Activated naive CD8-positive, alpha-beta T cell treated with anti-CD3 and anti-CD28 coated beads for 36 hours (primary cell): ENCODE measurements at regions not wholly inside any gene's neighbourhood (a gene's known extent, or its start where the extent isn't known, plus 50 kb on each side); places are given as distances from the start of the nearest gene placed in this dataset.

Experiments
- DNase-seq: peaks from one replicate; pipeline ENCODE4 v3.0.0; 2021
- H3K27ac Mint-ChIP-seq: one replicate; pipeline ENCODE4 v1.8.0; 2022; ENCODE audit warnings: mild to moderate bottlenecking, moderate library complexity, mixed read lengths
- H3K27me3 Mint-ChIP-seq: one replicate; pipeline ENCODE4 v1.8.0; 2022; ENCODE audit warnings: mild to moderate bottlenecking, mixed read lengths
- H3K36me3 Mint-ChIP-seq: one replicate; pipeline ENCODE4 v1.8.0; 2021; ENCODE audit warnings: mild to moderate bottlenecking, mixed read lengths
- H3K4me1 Mint-ChIP-seq: one replicate; pipeline ENCODE4 v1.8.0; 2021; ENCODE audit warnings: mixed read lengths
- H3K4me3 Mint-ChIP-seq: one replicate; pipeline ENCODE4 v1.8.0; 2022; ENCODE audit warnings: mild to moderate bottlenecking, moderate library complexity, mixed read lengths
- H3K9me3 Mint-ChIP-seq: one replicate; pipeline ENCODE4 v1.8.0; 2022; ENCODE audit warnings: mixed read lengths

DNA sequence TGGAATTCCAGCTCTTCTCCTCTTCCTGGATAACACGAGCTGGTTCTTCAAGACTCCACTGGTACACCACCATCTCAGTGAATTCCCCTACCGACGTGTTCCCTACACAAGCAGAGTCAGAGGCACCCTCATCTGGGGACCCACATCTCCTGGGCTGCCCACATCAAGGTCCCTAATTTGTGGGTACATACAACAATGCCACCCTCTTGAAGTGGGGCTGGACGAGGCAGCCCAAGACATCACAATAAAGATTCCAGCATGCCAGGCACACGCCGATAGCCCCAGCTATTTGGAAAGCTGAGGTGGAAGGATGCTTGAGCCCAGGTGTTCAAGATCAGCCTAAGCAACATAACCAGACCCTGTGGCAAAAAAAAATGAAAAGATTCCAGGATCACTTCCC is 221.2 kb upstream of the LINGO1 start:
- Mint-ChIP-seq H3K36me3 (no peaks in the 10 kb centered on the region), H3K9me3 (peaks cover 4% of the 10 kb centered on the region), H3K27me3 (peaks cover 16% of the 10 kb centered on the region), H3K27ac (no peak overlapping the region), H3K4me3 (no peak overlapping the region), H3K4me1 (no peaks in the 10 kb centered on the region)
- DNase-seq = no peak

DNA sequence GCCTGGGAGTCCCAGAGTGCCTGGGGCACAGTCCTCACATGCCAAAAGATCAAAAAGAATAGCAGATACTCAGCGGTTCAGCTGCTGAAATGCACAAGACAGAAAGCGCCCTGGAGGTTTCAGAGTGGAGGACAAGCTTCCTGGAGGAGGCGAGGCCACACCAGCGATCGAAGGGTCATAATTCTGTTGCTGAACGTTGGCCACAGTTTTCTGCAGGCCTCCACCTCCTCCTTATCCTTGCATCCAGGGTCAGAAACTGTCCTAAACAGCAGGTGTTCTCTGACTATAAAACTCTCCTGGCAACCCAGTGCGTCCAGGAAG is 220.3 kb upstream of the LINGO1 start:
- DNase-seq = no peak
- H3K27me3 Mint-ChIP-seq = peaks cover 21% of the 10 kb centered on the region
- H3K36me3 Mint-ChIP-seq = no peaks in the 10 kb centered on the region
- H3K9me3 Mint-ChIP-seq = peaks cover 4% of the 10 kb centered on the region
- no peak overlapping the region for H3K27ac Mint-ChIP-seq
- H3K4me1 Mint-ChIP-seq = no peaks in the 10 kb centered on the region
- H3K4me3 Mint-ChIP-seq = no peak overlapping the region

DNA sequence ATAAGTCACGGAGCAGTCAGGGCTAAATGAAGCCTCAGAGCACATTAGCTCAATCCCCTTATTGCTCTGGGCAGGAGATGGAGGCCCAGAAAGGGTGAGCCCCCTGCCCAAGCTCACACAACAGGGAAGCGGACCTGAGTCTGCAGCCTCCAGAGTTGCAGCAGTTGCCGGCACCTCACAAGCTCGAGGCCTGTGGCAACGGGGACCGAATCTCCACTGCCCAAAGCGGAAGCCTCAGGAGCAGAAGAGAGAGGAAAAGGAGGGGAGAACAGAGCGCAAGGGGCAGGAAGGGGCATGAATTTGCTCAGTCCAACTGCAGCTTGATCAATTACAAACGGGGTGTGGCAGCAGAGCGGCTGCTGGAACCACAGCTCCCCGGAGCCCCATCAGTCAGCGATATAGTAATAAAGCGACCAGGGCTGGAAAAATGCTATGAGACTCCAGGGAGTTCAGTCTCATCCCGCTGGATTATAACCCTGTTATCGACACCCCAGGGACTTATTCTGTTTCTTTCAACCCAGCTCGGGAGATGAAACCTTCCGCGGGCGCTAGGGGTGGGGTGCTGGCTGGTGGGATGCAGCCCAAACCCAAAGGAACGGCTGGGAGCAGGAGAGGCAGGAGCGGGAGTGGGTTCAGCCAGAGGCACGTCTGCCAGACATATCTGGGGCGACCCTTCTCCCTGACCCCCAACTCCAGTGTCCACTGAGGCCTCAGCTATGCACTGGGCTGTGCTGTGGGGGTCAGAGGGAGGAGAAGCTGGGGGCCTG is 219.7 kb upstream of the LINGO1 start:
- peaks cover 26% of the 10 kb centered on the region for H3K27me3 Mint-ChIP-seq
- no peak for DNase-seq
- no peaks in the 10 kb centered on the region for H3K4me1 Mint-ChIP-seq
- H3K4me3 Mint-ChIP-seq = no peak overlapping the region
- H3K9me3 Mint-ChIP-seq = peaks cover 4% of the 10 kb centered on the region
- H3K36me3 Mint-ChIP-seq = no peaks in the 10 kb centered on the region
- no peak overlapping the region for H3K27ac Mint-ChIP-seq

DNA sequence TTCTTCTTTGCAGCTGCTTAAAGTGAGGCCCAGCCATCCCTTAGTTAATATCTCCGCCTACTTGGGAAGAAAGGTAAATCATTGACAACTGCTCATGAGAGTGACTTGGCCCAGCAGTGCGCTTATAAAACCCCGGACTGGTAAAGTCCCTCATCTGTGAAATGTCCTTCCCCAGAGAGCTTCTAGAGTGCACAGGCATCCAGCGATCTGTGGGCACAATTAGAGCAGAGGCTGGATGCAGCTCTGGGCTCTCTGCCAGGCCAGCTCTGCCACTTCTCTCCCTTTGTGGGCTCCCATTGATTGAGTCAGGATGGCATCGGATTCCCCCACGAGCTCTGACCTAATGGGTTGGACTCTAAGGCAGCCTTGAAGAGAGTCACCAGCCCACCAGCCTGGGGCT is 219.0 kb upstream of the LINGO1 start:
- H3K27me3 Mint-ChIP-seq = peaks cover 32% of the 10 kb centered on the region
- H3K36me3 Mint-ChIP-seq = no peaks in the 10 kb centered on the region
- peaks cover 4% of the 10 kb centered on the region for H3K9me3 Mint-ChIP-seq
- no peak for DNase-seq
- H3K4me1 Mint-ChIP-seq = no peaks in the 10 kb centered on the region
- no peak overlapping the region for H3K4me3 Mint-ChIP-seq
- no peak overlapping the region for H3K27ac Mint-ChIP-seq

DNA sequence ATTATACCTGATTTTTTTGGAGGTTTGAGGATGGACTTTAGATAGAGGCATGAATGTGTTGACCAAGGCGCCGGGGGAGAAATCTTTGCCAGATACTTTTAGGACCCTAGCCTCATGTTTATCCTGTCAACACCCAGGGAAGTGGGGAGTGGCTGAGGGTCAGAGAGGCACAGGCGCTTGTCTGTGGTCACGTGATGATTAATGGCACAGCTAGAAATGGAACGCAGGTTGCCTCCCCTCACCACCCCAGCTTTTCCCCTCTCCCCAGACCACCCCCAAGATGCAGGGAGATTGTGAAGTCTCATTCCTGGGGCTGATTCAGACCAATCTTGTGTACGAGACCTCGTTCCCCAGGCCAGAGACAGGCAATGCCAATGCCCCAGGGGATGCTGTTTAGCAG is 218.4 kb upstream of the LINGO1 start:
- Mint-ChIP-seq H3K9me3 (peaks cover 6% of the 10 kb centered on the region), H3K36me3 (no peaks in the 10 kb centered on the region), H3K4me1 (no peaks in the 10 kb centered on the region), H3K27ac (no peak overlapping the region), H3K27me3 (peaks cover 36% of the 10 kb centered on the region), H3K4me3 (no peak overlapping the region)
- no peak for DNase-seq

DNA sequence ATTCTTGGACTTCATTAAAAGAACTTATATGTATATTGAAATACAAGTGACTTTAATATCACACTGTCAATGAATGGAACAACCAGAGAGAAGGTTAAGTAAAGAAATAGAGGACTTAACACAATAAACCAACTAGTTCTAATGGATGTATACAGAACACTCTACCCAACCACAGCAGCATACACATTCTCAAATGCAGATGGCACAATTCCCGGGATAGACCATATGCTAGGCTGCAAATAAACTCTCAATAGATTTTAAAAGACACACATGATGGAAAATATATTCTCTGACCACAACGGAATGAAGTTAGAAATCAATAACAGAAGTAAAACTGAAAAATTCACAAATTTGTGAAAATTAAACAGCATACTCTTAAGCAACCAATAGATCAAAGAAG is 214.3 kb upstream of the LINGO1 start:
- Mint-ChIP-seq H3K4me3 (no peak overlapping the region), H3K9me3 (peaks cover 13% of the 10 kb centered on the region), H3K4me1 (no peaks in the 10 kb centered on the region), H3K27me3 (peaks cover 37% of the 10 kb centered on the region), H3K27ac (no peak overlapping the region), H3K36me3 (no peaks in the 10 kb centered on the region)
- DNase-seq = no peak

DNA sequence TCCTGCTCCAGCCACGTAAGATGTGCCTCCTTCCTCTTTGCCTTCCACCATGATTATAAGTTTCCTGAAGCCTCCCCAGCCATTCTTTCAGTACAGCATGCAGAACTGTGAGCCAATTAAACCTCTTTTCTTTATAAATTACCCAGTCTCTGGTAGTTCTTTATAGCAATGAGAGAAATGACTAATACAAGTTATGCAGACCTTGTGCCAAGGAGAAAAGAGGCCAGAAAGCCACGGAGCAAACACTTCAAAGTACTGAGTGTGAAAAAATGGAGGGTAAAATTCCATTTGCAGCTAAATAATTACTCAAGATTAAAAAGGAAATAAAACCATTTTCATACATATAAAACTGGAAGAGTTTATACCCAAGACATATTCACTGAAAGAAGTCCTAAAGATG is 213.6 kb upstream of the LINGO1 start:
- H3K4me1 Mint-ChIP-seq = no peaks in the 10 kb centered on the region
- no peak for DNase-seq
- H3K36me3 Mint-ChIP-seq = no peaks in the 10 kb centered on the region
- H3K4me3 Mint-ChIP-seq = no peak overlapping the region
- H3K27me3 Mint-ChIP-seq = peaks cover 36% of the 10 kb centered on the region
- peaks cover 13% of the 10 kb centered on the region for H3K9me3 Mint-ChIP-seq
- no peak overlapping the region for H3K27ac Mint-ChIP-seq

DNA sequence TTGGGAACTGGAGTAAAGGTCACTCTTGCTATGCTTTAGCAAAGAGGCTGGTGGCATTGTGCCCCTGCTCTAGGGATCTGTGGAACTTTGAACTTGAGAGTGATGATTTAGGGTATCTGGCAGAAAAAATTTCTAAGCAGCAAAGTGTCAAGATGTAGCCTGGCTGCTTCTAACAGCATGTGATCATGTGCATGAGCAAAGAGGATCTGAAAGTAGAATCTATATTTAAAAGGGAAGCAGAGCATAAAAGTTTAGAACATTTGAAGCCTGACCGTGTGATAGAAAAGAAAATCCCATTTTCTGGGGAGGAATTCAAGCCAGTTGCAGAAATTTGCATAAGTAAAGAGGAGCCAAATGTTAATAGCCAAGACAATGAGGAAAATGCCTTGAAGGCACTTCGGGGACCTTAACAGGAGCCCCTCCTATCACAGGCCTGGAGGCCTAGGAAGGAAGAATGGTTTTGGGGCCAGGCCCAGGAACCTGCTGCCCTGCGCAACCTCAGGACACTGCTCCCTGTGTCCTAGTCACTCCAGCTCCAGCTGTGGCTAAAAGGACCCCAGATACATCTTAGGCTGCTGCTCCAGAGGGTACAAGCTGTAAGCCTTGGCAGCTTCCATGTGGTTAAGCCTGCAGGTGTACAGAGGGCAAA is 212.2 kb upstream of the LINGO1 start:
- Mint-ChIP-seq H3K27ac (no peak overlapping the region), H3K36me3 (no peaks in the 10 kb centered on the region), H3K4me1 (no peaks in the 10 kb centered on the region), H3K9me3 (peaks cover 9% of the 10 kb centered on the region), H3K27me3 (peaks cover 29% of the 10 kb centered on the region), H3K4me3 (no peak overlapping the region)
- DNase-seq = no peak

DNA sequence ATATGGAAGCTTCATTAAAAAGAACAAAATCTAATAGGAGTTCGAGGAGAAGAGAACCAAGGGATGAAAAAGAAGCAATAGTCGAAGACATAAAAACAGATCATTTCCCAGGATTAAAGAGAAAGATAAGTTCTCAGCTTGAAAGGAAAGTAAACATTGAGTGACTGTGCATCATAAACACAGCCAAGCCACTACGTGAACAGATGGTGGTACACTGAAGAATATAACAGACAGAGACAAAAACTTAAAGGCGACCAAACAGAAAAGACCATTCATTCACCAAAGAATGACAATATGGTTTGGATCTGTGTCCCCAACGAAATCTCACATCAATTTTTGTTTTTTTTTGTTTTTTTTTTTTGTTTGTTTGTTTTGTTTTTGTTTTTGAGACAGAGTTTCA is 210.8 kb upstream of the LINGO1 start:
- Mint-ChIP-seq H3K27ac (no peak overlapping the region), H3K4me1 (no peaks in the 10 kb centered on the region), H3K27me3 (peaks cover 21% of the 10 kb centered on the region), H3K4me3 (no peak overlapping the region), H3K36me3 (no peaks in the 10 kb centered on the region), H3K9me3 (peaks cover 9% of the 10 kb centered on the region)
- DNase-seq = no peak

DNA sequence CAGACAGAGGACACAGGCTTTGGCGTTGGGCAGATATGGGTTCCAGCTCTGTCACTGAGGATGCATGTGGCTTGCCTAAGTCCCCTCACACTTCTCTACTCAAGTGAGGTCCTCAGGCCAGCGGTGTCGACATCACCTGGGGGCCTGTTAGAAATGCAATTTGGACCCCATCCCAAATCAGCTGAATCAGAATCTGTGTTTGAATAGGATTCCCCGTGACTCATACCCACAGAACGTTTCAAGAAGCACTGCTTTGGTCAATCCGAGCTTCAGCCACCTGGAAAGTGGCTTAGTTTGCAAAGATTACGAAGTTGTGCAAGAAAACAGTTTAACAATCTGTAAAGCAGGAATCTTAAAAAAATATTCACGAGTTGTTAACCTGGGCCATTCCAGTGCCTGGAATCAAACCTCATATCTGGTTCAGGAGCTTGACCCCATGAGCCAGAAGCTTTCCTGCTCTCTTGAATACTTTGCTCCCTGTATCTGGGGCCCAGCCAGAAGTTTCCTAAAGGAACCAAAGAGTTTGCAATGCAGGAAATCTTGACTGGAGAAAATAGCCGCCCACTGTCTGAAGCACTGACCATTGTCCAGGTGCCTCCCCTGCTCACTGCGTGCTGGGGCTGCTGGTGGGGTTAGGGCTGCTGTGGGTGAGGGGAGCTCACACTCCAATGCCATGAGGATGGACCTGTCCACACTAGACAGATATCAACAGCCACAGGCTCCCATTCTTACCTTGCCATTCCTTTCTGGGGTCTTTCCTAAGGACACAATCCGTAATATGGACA is 208.5 kb upstream of the LINGO1 start:
- H3K36me3 Mint-ChIP-seq = no peaks in the 10 kb centered on the region
- no peak overlapping the region for H3K4me3 Mint-ChIP-seq
- H3K27ac Mint-ChIP-seq = no peak overlapping the region
- H3K4me1 Mint-ChIP-seq = no peaks in the 10 kb centered on the region
- DNase-seq = no peak
- H3K27me3 Mint-ChIP-seq = peaks cover 5% of the 10 kb centered on the region
- H3K9me3 Mint-ChIP-seq = peaks cover 8% of the 10 kb centered on the region

DNA sequence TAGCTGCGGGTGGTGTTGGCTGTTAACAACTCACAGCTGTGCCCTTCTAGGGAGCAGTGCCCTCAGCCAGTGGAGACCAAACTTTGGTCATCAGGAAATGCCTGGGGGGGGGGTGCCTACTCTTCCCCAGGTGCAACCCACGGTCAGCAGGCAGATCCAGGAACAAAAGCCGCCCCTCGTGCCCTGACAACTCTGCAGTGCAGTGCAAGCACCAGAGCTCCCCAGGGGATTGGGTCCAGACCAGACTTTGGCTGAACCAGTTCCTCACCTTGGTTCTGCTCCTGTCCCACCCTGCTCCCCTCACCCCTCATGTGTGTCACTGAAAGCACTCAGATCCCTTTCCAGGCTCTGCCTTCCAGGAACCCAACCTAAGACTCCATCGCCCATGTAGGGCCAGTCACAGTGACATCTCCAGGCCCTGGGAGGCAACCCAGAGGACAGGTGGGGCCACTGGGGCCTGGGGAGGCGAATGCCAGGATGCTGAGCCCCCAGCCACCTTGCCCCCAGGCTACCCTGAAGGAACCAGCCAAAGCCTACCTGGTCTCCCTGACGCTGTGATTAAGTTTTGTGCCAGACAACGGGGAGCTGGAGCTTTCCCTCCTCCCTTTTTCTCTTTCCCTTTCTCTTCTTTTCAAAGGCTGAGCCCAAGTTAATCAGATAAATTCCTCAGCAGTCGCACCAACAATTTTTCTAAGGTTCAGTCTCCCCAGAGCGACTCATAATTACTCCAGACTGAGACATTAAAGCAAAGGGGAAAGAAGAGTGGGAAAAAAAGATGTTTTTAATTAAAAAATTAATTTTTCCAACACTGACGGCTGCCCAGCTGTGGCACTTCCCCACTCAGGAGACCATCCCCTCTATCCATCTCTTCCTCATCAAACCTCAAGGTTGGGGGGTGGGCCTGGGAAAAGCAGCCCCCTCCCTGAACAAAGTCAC is 207.5 kb upstream of the LINGO1 start:
- Mint-ChIP-seq H3K27ac (no peak overlapping the region), H3K4me1 (no peaks in the 10 kb centered on the region), H3K4me3 (no peak overlapping the region), H3K9me3 (peaks cover 8% of the 10 kb centered on the region), H3K36me3 (no peaks in the 10 kb centered on the region), H3K27me3 (no peaks in the 10 kb centered on the region)
- no peak for DNase-seq

DNA sequence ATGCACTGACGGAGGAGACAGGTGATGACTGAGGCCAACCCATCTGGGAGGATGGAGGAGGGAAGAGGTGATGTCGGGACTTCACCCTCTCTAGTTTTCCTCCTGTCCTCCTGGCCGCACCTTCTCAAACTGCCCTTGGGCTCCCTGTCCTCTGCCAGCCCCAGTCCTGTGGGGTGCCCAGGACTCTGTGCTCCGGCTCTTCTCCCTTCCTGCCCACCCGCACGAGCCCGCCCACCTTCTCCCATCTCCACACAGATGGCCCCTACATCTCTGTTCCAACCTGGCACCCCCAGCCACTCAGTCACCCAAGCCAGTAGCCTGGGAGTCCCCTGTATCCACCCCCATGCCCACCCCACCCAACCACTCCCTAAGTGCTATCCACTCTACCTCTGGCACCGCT is 206.7 kb upstream of the LINGO1 start:
- no peaks in the 10 kb centered on the region for H3K4me1 Mint-ChIP-seq
- H3K36me3 Mint-ChIP-seq = no peaks in the 10 kb centered on the region
- no peak for DNase-seq
- no peak overlapping the region for H3K27ac Mint-ChIP-seq
- H3K9me3 Mint-ChIP-seq = peaks cover 3% of the 10 kb centered on the region
- no peaks in the 10 kb centered on the region for H3K27me3 Mint-ChIP-seq
- H3K4me3 Mint-ChIP-seq = no peak overlapping the region

DNA sequence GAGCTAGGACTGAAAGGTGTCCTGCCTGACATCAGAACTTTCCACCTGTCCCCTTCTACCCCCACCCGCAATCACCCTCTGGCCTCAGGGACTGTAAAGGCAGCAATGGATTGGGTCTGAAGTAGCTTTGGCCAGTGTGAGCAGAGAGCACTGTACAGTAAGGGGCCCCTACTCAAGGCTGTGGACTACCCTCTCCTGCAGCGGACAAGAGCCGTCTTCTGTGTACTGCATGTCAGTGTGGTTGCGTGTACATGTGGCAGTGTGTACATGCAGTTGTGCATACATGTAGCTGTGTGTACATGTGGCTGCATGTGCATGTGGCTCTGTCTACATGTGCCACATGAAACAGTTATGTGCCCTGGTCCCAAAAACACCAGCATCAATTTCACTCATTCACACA is 205.9 kb upstream of the LINGO1 start:
- Mint-ChIP-seq H3K27ac (no peak overlapping the region), H3K27me3 (no peaks in the 10 kb centered on the region), H3K9me3 (no peaks in the 10 kb centered on the region), H3K4me3 (no peak overlapping the region), H3K4me1 (no peaks in the 10 kb centered on the region), H3K36me3 (no peaks in the 10 kb centered on the region)
- DNase-seq = no peak

DNA sequence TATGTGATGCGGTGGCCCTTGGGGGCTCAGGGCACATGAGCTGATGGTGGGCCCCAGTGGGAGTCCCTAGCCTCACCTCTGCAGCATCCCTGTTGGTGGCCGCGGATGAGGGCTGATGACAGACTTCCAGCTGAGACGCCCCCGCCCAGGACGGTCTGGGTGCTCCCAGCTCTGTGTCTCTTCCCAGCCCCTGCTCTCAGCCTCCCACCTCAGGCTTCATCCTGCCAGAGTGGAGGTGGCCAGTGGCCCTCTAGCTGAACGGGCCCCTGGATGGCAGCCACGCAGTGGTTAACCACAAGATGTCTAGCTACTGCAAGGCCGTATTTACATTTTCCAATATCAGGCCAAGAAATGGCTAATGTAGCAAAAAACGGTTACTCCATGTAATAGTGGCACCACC is 205.3 kb upstream of the LINGO1 start:
- H3K4me1 Mint-ChIP-seq = no peaks in the 10 kb centered on the region
- no peaks in the 10 kb centered on the region for H3K36me3 Mint-ChIP-seq
- no peaks in the 10 kb centered on the region for H3K27me3 Mint-ChIP-seq
- no peaks in the 10 kb centered on the region for H3K9me3 Mint-ChIP-seq
- no peak overlapping the region for H3K4me3 Mint-ChIP-seq
- H3K27ac Mint-ChIP-seq = no peak overlapping the region
- no peak for DNase-seq

DNA sequence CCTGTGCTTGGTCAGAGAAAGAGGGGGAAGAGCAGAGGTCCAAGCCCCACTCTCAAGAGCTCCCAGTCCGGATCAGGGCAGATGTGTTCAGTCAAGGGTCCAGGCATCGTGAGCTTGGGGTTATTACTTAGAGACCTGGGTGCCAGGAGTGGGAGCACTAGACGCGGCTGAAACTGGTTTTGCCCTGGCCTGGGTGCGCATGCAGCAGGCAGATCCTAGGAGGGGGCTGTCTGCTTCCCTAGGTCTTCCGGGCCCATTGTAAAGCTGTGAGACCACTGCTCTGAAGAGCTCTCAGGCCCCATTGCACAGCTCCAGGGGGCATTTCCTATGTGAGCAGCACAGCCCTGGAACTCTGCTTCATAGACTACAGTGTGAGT is 204.9 kb upstream of the LINGO1 start:
- Mint-ChIP-seq H3K9me3 (no peaks in the 10 kb centered on the region), H3K27me3 (no peaks in the 10 kb centered on the region), H3K4me1 (no peaks in the 10 kb centered on the region), H3K36me3 (no peaks in the 10 kb centered on the region), H3K4me3 (no peak overlapping the region), H3K27ac (no peak overlapping the region)
- DNase-seq = no peak
